PC-3 (cell line): ENCODE measurements at regions not wholly inside any gene's neighbourhood (a gene's known extent, or its start where the extent isn't known, plus 50 kb on each side); places are given as distances from the start of the nearest gene placed in this dataset.
"Not testable (repeated sequence)": the region's sequence is repeated elsewhere in the genome, so short reads cannot be mapped to it uniquely, and the experiment has no call there.

ENCODE experiments used
- ATAC-seq: fragments of 200-7000 bp; cut with Tn5 transposase; 2 replicates; pipeline ENCODE4 v1.9.1; 2020; ENCODE audit warnings: mild to moderate bottlenecking, moderate library complexity
- BruUV-seq: library from RNA; stranded (reverse); fragments of 400-500 nt; replicated peaks from 2 replicates; lab custom pipeline; 2021; lab: Mats Ljungman, UMichigan
- CTCF ChIA-PET: fragments of 300-600 bp; sonication (Branson Sonifier 250); formaldehyde crosslinking; loops from one replicate; lab custom pipeline; 2022; ENCODE audit warnings: antibody characterized with exemption; lab: Charles Lee
- POLR2A ChIA-PET: fragments of 300-600 bp; sonication (Branson Sonifier 250); formaldehyde crosslinking; loops from one replicate; lab custom pipeline; 2022; ENCODE audit warnings: antibody characterized with exemption; ENCODE audit not compliant: unreplicated experiment; lab: Charles Lee
- DNase-seq: peaks from one replicate; pipeline ENCODE4 v3.0.0-alpha.2; 2015
- H2AFZ ChIP-seq: fragments of 300-600 bp; sonication (generic); 2 replicates; pipeline ENCODE4 v1.6.0; 2016; ENCODE audit warnings: antibody characterized with exemption, low read length
- H3F3A ChIP-seq: fragments of 300-600 bp; sonication (generic); one replicate; pipeline ENCODE4 v1.6.0; 2017; ENCODE audit warnings: antibody characterized with exemption, low read length, control low read depth, mild to moderate bottlenecking; ENCODE audit not compliant: unreplicated experiment
- H3K27ac ChIP-seq: fragments of 300-600 bp; sonication (generic); 2 replicates; pipeline ENCODE4 v1.5.1; 2016; ENCODE audit warnings: mild to moderate bottlenecking, low read length
- H3K27me3 ChIP-seq: fragments of 300-600 bp; sonication (generic); 2 replicates; pipeline ENCODE4 v1.6.1; 2016; ENCODE audit warnings: low read length, mixed read lengths
- H3K36me3 ChIP-seq: fragments of 300-600 bp; sonication (generic); 2 replicates; pipeline ENCODE4 v1.6.1; 2016; ENCODE audit warnings: low read depth, mixed run types, low read length, mixed read lengths
- H3K4me1 ChIP-seq: fragments of 300-600 bp; sonication (generic); 2 replicates; pipeline ENCODE4 v1.5.1; 2016; ENCODE audit warnings: low read length; ENCODE audit not compliant: insufficient read depth
- H3K4me2 ChIP-seq: fragments of 300-600 bp; sonication (generic); 2 replicates; pipeline ENCODE4 v1.6.0; 2016; ENCODE audit warnings: low read length
- H3K4me3 ChIP-seq: fragments of 300-600 bp; sonication (generic); 2 replicates; pipeline ENCODE4 v1.5.1; 2016; ENCODE audit warnings: mild to moderate bottlenecking, low read length, mixed read lengths
- H3K79me2 ChIP-seq: fragments of 300-600 bp; sonication (generic); 2 replicates; pipeline ENCODE4 v1.6.1; 2017; ENCODE audit warnings: low read length, mixed read lengths
- H3K9ac ChIP-seq: fragments of 300-600 bp; sonication (generic); 2 replicates; pipeline ENCODE4 v1.6.0; 2016; ENCODE audit warnings: mild to moderate bottlenecking, low read length
- H3K9me2 ChIP-seq: fragments of 300-600 bp; sonication (generic); replicated peaks from 2 replicates; pipeline ENCODE4 v1.6.1; 2016; ENCODE audit warnings: mixed run types, low read length, mixed read lengths
- H3K9me3 ChIP-seq: fragments of 300-600 bp; sonication (generic); 2 replicates; pipeline ENCODE4 v1.6.1; 2016; ENCODE audit warnings: low read length, mixed read lengths
- H4K20me1 ChIP-seq: fragments of 300-600 bp; sonication (generic); 2 replicates; pipeline ENCODE4 v1.6.1; 2016; ENCODE audit warnings: low read length, mixed read lengths
- EZH2 ChIP-seq: fragments of 300-600 bp; sonication (generic); IDR thresholded peaks from one replicate; pipeline ENCODE4 v1.6.1; 2017; ENCODE audit warnings: antibody characterized with exemption, mild to moderate bottlenecking, low read length; ENCODE audit not compliant: unreplicated experiment
- EZH2phosphoT487 ChIP-seq: fragments of 300-600 bp; sonication (generic); IDR thresholded peaks from 2 replicates; pipeline ENCODE4 v1.6.1; 2018; ENCODE audit warnings: mild to moderate bottlenecking, antibody characterized with exemption, low read length, borderline replicate concordance
- intact Hi-C: fragments of 100-400 bp; cut with micrococcal nuclease; formaldehyde crosslinking; loops from 2 replicates; pipeline ENCODE4 v1.9.0; 2023
- TF ChIP-seq, protein P1 (sequence below): fragments of 300-600 bp; sonication (generic); conservative IDR thresholded peaks from 2 replicates; pipeline ENCODE4 v1.5.1; 2017; ENCODE audit warnings: antibody characterized with exemption, low read depth, mild to moderate bottlenecking, low read length

DNA sequence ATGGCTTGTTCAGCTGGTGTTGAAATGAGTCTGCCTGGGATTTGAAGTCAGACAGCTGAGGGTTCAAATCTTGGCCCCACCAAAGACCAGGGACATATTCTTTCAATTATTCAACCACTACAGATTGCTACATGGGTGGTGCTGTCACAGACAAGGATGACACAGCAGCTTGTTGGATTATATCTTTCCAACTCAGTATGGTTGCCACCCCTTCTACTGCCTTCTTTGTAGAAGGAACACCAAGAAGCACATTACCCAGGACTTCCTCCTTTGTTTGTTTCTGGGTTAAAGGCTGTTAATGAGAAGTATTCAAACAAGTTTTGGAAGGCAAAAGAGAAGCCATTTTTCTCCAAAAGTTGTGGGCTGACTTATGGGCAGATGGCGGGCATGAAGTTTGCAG is 78.6 kb downstream of the COPRS start:
- ATAC-seq (no peak), DNase-seq (no peak)
- Histone ChIP-seq H3K9ac (no peak overlapping the region), H3K79me2 (no peaks in the 10 kb centered on the region), H3K4me3 (no peak overlapping the region), H3K27ac (no peak overlapping the region), H3K4me1 (no peaks in the 10 kb centered on the region), H3K27me3 (no peaks in the 10 kb centered on the region), H2AFZ (no peak overlapping the region), H3K36me3 (no peaks in the 10 kb centered on the region), H3K9me2 (no peaks in the 10 kb centered on the region), H3K4me2 (no peak overlapping the region), H4K20me1 (no peaks in the 10 kb centered on the region), H3K9me3 (no peaks in the 10 kb centered on the region), H3F3A (no peaks in the 10 kb centered on the region)
- ChIA-PET CTCF (no interaction called here), POLR2A (no interaction called here)
- intact Hi-C loops: no loop called here
- TF ChIP-seq EZH2: no peak
- TF ChIP-seq, protein P1, sequence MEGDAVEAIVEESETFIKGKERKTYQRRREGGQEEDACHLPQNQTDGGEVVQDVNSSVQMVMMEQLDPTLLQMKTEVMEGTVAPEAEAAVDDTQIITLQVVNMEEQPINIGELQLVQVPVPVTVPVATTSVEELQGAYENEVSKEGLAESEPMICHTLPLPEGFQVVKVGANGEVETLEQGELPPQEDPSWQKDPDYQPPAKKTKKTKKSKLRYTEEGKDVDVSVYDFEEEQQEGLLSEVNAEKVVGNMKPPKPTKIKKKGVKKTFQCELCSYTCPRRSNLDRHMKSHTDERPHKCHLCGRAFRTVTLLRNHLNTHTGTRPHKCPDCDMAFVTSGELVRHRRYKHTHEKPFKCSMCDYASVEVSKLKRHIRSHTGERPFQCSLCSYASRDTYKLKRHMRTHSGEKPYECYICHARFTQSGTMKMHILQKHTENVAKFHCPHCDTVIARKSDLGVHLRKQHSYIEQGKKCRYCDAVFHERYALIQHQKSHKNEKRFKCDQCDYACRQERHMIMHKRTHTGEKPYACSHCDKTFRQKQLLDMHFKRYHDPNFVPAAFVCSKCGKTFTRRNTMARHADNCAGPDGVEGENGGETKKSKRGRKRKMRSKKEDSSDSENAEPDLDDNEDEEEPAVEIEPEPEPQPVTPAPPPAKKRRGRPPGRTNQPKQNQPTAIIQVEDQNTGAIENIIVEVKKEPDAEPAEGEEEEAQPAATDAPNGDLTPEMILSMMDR: no peak
- no peak for TF ChIP-seq EZH2phosphoT487
- BruUV-seq: no TSS peak

DNA sequence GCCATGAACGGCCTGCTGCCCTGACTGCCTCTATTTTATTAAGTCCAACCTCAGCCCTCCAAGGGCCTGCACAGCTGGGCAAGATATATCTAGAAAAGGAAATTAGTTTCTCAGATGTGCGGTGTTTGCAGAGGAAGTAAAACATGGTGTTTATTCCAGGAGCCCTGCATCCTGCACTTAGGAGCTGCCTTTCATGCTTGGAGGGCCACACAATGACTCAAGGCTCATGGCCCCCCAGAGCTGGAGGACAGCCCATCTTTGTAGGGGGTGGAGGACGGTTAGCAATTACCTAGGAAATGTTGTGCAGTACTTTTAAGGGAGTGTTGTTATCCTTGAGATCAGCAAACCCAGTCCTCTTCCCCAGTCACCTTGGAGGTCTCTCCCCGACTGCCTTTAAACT is 80.5 kb downstream of the COPRS start:
- Histone ChIP-seq H3K4me3 (no peak overlapping the region), H3K9me2 (no peaks in the 10 kb centered on the region), H3K9me3 (no peaks in the 10 kb centered on the region), H3K4me1 (no peaks in the 10 kb centered on the region), H3K36me3 (no peaks in the 10 kb centered on the region), H3K27me3 (no peaks in the 10 kb centered on the region), H3K27ac (no peak overlapping the region), H4K20me1 (no peaks in the 10 kb centered on the region), H3K4me2 (no peak overlapping the region), H3F3A (no peaks in the 10 kb centered on the region), H2AFZ (no peak overlapping the region), H3K9ac (no peak overlapping the region), H3K79me2 (no peaks in the 10 kb centered on the region)
- no TSS peak for BruUV-seq
- DNase-seq (no peak), ATAC-seq (no peak)
- TF ChIP-seq EZH2phosphoT487 (no peak), EZH2 (no peak)
- TF ChIP-seq, protein P1: no peak
- ChIA-PET POLR2A (no interaction called here), CTCF (no interaction called here)
- intact Hi-C loops: no loop called here

DNA sequence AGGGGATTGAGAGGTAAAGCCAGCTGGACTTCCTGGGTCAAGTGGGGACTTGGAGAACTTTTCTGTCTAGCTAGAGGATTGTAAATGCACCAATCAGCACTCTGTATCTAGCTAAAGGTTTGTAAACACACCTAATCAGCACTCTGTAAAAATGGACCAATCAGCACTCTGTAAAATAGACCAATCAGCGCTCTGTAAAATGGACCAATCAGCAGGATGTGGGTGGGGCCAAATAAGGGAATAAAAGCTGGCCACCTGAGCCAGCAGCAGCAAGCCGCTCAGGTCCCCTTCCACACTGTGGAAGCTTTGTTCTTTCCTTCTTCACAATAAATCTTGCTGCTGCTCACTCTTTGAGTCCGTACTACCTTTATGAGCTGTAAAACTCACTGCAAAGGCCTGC is 87.7 kb downstream of the COPRS start:
- H3K9me2 ChIP-seq, BruUV-seq, H3K9me3 ChIP-seq, H3K27me3 ChIP-seq, H2AFZ ChIP-seq, POLR2A ChIA-PET, H3K79me2 ChIP-seq, CTCF ChIA-PET, ATAC-seq, intact Hi-C loops, H3K36me3 ChIP-seq, H3K4me2 ChIP-seq, H4K20me1 ChIP-seq, H3K4me1 ChIP-seq, H3K4me3 ChIP-seq, H3K9ac ChIP-seq, H3F3A ChIP-seq, DNase-seq, H3K27ac ChIP-seq: not testable (repeated sequence)

DNA sequence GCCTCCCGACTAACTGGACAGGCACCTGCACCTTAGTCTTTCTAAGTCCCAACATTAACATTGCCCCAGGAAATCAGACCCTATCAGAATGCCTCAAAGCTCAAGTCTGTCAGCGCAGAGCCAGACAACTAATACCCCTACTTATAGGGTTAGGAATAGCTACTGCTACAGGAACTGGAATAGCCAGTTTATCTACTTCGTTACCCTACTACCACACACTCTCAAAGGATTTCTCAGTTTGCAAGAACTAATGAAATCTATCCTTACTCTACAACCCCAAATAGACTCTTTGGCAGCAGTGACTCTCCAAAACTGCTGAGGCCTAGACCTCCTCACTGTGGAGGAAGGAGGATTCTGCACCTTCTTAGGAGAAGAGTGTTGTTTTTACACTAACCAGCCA is 88.5 kb downstream of the COPRS start:
- H3K4me2 ChIP-seq, H4K20me1 ChIP-seq, intact Hi-C loops, H2AFZ ChIP-seq, DNase-seq, H3F3A ChIP-seq, H3K36me3 ChIP-seq, H3K4me1 ChIP-seq, H3K9me2 ChIP-seq, H3K27ac ChIP-seq, BruUV-seq, CTCF ChIA-PET, H3K27me3 ChIP-seq, H3K79me2 ChIP-seq, ATAC-seq, H3K9me3 ChIP-seq, H3K4me3 ChIP-seq, H3K9ac ChIP-seq: not testable (repeated sequence)
- POLR2A ChIA-PET: interaction anchor here (0.7 kb wide), 2 partner anchors 62 to 293 kb away, joined by 3 to 8 read pairs; no protein-coding TSS in a partner anchor

DNA sequence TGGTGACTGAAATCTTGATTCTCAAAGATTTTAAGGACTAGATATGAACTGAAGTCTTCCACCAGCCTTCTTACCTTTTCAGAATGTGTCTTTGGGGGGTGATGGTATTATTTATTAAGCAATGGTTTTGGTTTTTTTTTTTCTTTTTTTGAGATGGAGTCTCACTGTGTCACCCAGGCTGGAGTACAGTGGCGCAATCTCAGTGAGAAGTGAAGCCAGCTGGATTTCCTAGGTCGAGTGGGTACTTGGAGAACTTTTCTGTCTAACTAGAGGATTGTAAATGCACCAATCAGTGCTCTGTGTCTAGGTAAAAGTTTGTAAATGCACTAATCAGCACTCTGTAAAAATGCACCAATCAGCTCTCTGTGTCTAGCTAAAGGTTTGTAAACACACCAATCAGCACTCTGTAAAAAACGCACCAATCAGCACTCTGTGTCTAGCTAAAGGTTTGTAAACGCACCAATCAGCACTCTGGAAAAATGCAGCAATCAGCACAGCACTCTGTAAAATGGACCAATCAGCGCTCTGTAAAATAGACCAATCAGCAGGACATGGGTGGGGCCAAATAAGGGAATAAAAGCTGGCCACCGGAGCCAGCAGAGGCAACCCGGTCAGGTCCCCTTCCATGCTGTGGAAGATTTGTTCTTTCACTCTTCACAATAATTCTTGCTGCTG is 97.1 kb downstream of the COPRS start:
- H3K4me1 ChIP-seq, H3K9me2 ChIP-seq, DNase-seq, CTCF ChIA-PET, H3K4me2 ChIP-seq, H3F3A ChIP-seq, H4K20me1 ChIP-seq, H2AFZ ChIP-seq, H3K27ac ChIP-seq, H3K36me3 ChIP-seq, H3K4me3 ChIP-seq, ATAC-seq, H3K9ac ChIP-seq, H3K27me3 ChIP-seq, BruUV-seq, H3K9me3 ChIP-seq, POLR2A ChIA-PET, H3K79me2 ChIP-seq, intact Hi-C loops: not testable (repeated sequence)
